HG02571 (cell line): ENCODE measurements at regions not wholly inside any gene's neighbourhood (a gene's known extent, or its start where the extent isn't known, plus 50 kb on each side); places are given as distances from the start of the nearest gene placed in this dataset.

Source experiments
- ATAC-seq: cut with Tn5 transposase; IDR thresholded peaks from one replicate; pipeline ENCODE4 v1.9.1; 2021; ENCODE audit warnings: mild to moderate bottlenecking, moderate library complexity; ENCODE audit not compliant: unreplicated experiment

- ATAC-seq, result no peak
These were observed 75.1 kb upstream of the NEGR1 start for GRCh38 chr1:72357411-72357810.

DNA sequence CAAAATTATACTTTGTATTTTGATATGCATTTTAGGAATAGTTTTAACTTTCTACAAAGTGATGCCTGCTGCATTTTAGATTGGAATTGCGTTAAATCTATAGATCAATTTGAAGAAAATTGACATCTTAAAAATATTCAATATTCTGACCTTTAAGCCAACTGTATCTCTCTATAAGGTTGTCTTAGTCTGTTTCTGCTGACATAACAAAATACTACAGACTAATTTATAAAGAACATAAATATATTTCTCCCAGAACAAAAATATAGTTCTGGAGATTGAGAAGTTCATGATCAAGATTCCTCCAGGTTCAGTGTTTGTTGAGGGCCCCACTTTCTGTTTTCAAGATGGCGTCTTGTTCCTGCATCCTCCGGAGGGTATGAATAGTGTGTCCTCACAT lies 73.6 kb upstream of the NEGR1 start:
- no peak for ATAC-seq

GRCh38 chr1:72341661-72342060 lies 59.3 kb upstream of the NEGR1 start:
- no peak for ATAC-seq

DNA sequence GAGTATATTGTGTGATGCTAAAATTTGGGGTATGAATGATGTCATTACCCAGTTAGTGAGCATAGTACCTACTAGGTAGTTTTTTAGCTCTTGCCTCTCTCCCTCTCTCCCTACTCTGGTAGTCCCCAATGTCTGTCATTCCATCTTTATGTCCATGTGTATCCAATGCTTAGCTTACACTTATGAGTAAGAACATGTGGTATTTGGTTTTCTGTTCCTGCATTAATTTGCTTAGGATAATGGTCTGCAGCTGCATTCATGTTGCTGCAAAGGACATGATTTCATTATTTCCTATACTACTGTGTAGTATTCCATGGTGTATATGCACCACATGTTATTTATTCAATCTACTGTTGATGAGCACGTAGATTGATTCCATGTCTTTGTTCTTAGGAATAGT lies 54.4 kb upstream of the NEGR1 start:
- no peak for ATAC-seq
